SK-N-MC (cell line): ENCODE measurements at regions not wholly inside any gene's neighbourhood (a gene's known extent, or its start where the extent isn't known, plus 50 kb on each side); places are given as distances from the start of the nearest gene placed in this dataset.
"Not testable (repeated sequence)": the region's sequence is repeated elsewhere in the genome, so short reads cannot be mapped to it uniquely, and the experiment has no call there.

Source experiments
- DNase-seq: peaks from one replicate; pipeline ENCODE4 v3.0.0-alpha.2; 2011; ENCODE audit warnings: low read depth, low spot score
- H3K27ac ChIP-seq: fragments of 200-600 bp; sonication (generic); 2 replicates; pipeline ENCODE4 v1.5.1; 2016; ENCODE audit warnings: mixed run types
- H3K36me3 ChIP-seq: fragments of 200-600 bp; sonication (generic); 2 replicates; pipeline ENCODE4 v1.6.1; 2017; ENCODE audit warnings: antibody characterized with exemption, low read length, mixed read lengths; ENCODE audit not compliant: insufficient read depth
- H3K4me3 ChIP-seq: fragments of 200-600 bp; sonication (generic); 2 replicates; pipeline ENCODE4 v1.5.1; 2016
- H3K9ac ChIP-seq: fragments of 200-600 bp; sonication (generic); 2 replicates; pipeline ENCODE4 v1.8.0; 2017; ENCODE audit warnings: mixed run types, mixed read lengths; ENCODE audit not compliant: insufficient read length
- H3K9me3 ChIP-seq: fragments of 200-600 bp; sonication (generic); 2 replicates; pipeline ENCODE4 v1.6.1; 2017; ENCODE audit warnings: low read depth, mild to moderate bottlenecking, antibody characterized with exemption, low read length, moderate library complexity, mixed read lengths
- EZH2 ChIP-seq: fragments of 200-600 bp; sonication (generic); IDR thresholded peaks from one replicate; pipeline ENCODE4 v1.6.1; 2017; ENCODE audit warnings: antibody characterized with exemption
- FOXP2 ChIP-seq: optimal IDR thresholded peaks from 2 replicates; pipeline ENCODE3; 2011; ENCODE audit warnings: mild to moderate bottlenecking, moderate library complexity; ENCODE audit not compliant: insufficient read depth; ENCODE audit errors: extremely low read length, control extremely low read depth
- POLR2AphosphoS5 ChIP-seq: IDR thresholded peaks from 2 replicates; pipeline ENCODE4 v1.6.1; 2012; ENCODE audit warnings: mild to moderate bottlenecking, low read depth, low read length, borderline replicate concordance

DNA sequence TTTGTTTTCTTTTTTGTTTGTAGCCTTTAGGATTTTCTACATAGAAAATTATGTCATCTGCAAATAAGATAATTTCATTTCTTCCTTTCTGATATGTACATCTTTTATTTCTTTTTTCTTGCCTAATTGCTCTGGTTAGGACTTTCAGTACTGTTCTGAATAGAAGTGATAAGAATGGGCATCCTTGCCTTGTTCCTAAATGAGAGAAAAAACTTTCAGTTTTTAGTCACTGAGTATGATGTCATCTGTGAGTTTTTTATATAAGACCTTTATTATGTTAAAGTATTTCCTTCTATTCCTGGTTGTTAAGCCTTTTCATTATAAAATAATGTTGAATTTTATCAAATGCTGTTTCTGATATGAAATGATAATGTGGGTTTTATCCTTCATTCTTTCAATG lies 76.0 kb upstream of the SLC35F3 start:
- Histone ChIP-seq H3K9ac (no peak overlapping the region), H3K4me3 (no peak overlapping the region), H3K9me3 (no peaks in the 10 kb centered on the region), H3K36me3 (no peaks in the 10 kb centered on the region), H3K27ac (no peak overlapping the region)
- TF ChIP-seq EZH2 (no peak), POLR2AphosphoS5 (no peak), FOXP2 (no peak)
- no peak for DNase-seq

DNA sequence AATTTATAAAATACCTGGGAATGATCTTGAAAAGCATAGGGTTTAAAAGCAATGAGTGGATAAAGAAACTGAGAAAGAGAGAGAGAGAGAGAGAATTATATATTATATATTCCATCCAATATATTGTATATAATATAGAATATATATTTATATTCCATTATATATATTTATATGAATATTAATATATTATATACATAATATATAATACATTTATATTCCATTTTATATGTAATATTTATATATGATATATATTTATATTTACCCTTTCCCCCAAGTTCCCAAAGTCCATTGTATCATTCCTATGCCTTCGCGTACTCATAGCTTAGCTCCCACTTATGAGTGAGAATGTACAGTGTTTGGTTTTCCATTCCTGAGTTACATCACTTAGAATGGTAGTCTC lies 69.9 kb upstream of the SLC35F3 start:
- H3K27ac ChIP-seq = no peak overlapping the region
- no peaks in the 10 kb centered on the region for H3K9me3 ChIP-seq
- DNase-seq = no peak
- H3K36me3 ChIP-seq = no peaks in the 10 kb centered on the region
- H3K9ac ChIP-seq = no peak overlapping the region
- TF ChIP-seq FOXP2 = no peak
- TF ChIP-seq POLR2AphosphoS5 = no peak
- TF ChIP-seq EZH2 = no peak
- H3K4me3 ChIP-seq = no peak overlapping the region

DNA sequence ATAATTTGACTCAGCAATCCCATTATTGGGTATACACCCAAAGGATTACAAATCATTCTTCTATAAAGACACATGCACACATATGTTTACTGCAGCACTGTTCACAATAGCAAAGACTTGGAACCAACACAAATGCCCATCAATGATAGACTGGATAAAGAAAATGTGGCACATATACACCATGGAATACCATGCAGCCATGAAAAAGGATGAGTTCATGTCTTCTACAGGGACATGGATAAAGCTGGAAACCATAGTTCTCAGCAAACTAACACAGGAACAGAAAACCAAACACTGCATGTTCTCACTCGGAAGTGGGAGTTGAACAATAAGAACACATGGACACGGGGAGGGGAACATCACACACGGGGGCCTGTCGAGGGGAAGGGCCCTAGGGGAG lies 66.3 kb upstream of the SLC35F3 start:
- H3K36me3 ChIP-seq, H3K4me3 ChIP-seq, H3K27ac ChIP-seq, DNase-seq, H3K9me3 ChIP-seq, H3K9ac ChIP-seq: not testable (repeated sequence)

DNA sequence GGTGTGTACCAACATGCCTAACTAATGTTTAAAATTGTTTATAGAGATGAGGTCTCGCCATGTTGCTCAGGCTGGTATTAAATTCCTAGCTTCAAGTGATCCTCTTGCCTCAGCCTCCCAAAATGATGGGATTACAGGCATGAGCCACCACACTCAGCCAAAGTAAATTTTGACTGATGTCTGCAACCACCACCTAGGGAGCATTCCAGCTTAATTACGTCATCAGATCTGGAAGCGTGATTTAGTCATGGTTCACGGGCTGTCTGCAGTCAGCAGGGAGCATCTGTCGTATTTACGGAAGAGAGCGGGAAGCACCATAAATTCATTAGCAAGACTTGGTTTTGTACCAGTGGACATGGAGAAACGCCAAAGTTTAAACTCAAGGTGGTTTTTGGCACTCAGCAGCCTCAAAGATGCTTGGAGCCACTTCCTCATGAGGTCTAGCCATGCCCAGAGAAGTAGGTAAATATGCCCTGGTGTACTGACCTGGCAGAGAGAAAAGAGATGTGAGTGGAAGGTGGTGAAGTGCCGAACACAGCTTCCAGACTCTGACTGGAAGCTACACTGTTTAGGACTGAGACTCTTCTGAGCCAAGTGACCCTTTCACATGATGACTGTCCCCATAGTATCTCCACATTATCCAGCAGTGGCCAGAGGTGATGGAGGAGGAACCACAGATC lies 60.8 kb upstream of the SLC35F3 start:
- Histone ChIP-seq H3K9ac (no peak overlapping the region), H3K9me3 (no peaks in the 10 kb centered on the region), H3K36me3 (no peaks in the 10 kb centered on the region), H3K27ac (no peak overlapping the region), H3K4me3 (no peak overlapping the region)
- TF ChIP-seq FOXP2 (no peak), POLR2AphosphoS5 (no peak), EZH2 (no peak)
- no peak for DNase-seq

DNA sequence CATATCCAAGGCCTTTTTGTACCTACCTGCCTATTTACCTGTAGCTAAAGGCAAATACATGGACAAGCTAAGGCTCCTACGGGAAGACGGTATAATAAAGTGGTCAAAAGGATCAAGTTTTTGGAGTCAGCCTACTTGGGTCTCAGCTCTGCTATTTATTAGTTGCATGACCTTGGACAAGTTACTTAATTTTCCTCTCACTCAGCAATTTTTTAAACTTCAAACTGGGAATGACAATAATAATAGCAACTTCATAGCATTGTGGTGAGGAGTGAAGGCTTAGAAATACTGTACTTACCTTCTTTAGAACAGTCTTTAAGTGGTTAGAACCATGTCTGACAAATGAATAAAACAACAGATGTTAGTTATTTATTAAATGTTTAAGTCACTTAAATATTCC lies 60.2 kb upstream of the SLC35F3 start:
- H3K9ac ChIP-seq = no peak overlapping the region
- H3K9me3 ChIP-seq = no peaks in the 10 kb centered on the region
- no peak for DNase-seq
- H3K4me3 ChIP-seq = no peak overlapping the region
- H3K27ac ChIP-seq = no peak overlapping the region
- no peaks in the 10 kb centered on the region for H3K36me3 ChIP-seq
- no peak for TF ChIP-seq FOXP2
- TF ChIP-seq EZH2 = no peak
- no peak for TF ChIP-seq POLR2AphosphoS5

DNA sequence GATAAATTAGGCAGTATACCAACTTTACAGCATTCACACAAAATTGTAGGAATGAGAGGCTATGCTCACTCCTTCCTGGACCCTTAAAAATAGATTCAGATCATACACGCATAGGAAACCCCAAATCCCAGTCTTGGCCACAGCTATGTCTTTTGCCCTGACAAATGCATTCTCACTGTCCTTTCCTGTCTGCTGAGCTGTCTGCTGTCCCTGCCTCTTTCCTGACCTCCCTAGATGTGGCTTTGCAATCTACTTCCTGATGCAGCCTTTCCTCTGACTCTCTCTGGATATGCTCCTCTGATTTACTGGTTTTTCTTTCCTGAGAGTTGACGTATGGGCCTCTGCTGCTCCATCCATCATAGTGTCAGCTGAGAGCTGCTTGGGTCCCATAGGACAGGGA lies 59.8 kb upstream of the SLC35F3 start:
- H3K4me3 ChIP-seq = no peak overlapping the region
- no peaks in the 10 kb centered on the region for H3K36me3 ChIP-seq
- H3K27ac ChIP-seq = no peak overlapping the region
- H3K9ac ChIP-seq = no peak overlapping the region
- TF ChIP-seq FOXP2 = no peak
- TF ChIP-seq POLR2AphosphoS5 = no peak
- no peak for TF ChIP-seq EZH2
- no peak for DNase-seq
- H3K9me3 ChIP-seq = no peaks in the 10 kb centered on the region
